Esophagus squamous epithelium (tissue), 4 donors: ENCODE measurements at regions not wholly inside any gene's neighbourhood (a gene's known extent, or its start where the extent isn't known, plus 50 kb on each side); places are given as distances from the start of the nearest gene placed in this dataset.

Source experiments
- POLR2A ChIP-seq, 4 donors: fragments of 450-650 bp; IDR thresholded peaks; one replicate each; pipeline ENCODE4 v1.6.1; 2017; ENCODE audit warnings: antibody characterized with exemption in 4 of 4, mild to moderate bottlenecking in 4 of 4, moderate library complexity in 3 of 4
- TF ChIP-seq, protein P1 (sequence below), 6 experiments: fragments of 450-650 bp in 4 of 6; fragments of 200-600 bp in 2 of 6; sonication (generic) in 2 of 6; IDR thresholded peaks; one replicate each; pipeline ENCODE4 v1.5.1; 2016 to 2019; ENCODE audit warnings: antibody characterized with exemption in 6 of 6, mild to moderate bottlenecking in 4 of 6, moderate library complexity in 4 of 6

DNA sequence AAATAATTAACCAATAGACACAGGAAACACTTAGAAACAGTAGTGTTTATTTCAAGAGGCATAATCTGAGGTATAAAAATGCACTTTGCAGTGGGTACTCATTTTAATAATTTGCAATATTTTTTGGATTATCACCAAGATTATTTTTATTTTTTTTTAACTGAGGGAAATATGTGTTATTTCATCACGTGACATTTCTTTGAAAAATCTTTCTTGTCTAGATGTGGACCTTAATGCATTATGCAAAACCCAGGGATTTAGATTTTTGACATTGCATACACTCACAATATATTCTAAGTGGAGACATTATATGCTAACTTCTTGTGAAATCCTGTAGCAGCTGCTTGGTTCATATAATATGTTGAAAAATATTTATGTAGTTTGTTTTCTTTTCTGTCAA is 260.4 kb upstream of the MEIS2 start:
- TF ChIP-seq POLR2A (IDR thresholded peaks at IDR 0.05), result no peak
- TF ChIP-seq, protein P1, sequence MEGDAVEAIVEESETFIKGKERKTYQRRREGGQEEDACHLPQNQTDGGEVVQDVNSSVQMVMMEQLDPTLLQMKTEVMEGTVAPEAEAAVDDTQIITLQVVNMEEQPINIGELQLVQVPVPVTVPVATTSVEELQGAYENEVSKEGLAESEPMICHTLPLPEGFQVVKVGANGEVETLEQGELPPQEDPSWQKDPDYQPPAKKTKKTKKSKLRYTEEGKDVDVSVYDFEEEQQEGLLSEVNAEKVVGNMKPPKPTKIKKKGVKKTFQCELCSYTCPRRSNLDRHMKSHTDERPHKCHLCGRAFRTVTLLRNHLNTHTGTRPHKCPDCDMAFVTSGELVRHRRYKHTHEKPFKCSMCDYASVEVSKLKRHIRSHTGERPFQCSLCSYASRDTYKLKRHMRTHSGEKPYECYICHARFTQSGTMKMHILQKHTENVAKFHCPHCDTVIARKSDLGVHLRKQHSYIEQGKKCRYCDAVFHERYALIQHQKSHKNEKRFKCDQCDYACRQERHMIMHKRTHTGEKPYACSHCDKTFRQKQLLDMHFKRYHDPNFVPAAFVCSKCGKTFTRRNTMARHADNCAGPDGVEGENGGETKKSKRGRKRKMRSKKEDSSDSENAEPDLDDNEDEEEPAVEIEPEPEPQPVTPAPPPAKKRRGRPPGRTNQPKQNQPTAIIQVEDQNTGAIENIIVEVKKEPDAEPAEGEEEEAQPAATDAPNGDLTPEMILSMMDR (IDR thresholded peaks at IDR 0.05), result no peak
